ENCODE measurements at regions not wholly inside any gene's neighbourhood (a gene's known extent, or its start where the extent isn't known, plus 50 kb on each side); places are given as distances from the start of the nearest gene placed in this dataset.
"Not testable (repeated sequence)": the region's sequence is repeated elsewhere in the genome, so short reads cannot be mapped to it uniquely, and the experiment has no call there.

DNA sequence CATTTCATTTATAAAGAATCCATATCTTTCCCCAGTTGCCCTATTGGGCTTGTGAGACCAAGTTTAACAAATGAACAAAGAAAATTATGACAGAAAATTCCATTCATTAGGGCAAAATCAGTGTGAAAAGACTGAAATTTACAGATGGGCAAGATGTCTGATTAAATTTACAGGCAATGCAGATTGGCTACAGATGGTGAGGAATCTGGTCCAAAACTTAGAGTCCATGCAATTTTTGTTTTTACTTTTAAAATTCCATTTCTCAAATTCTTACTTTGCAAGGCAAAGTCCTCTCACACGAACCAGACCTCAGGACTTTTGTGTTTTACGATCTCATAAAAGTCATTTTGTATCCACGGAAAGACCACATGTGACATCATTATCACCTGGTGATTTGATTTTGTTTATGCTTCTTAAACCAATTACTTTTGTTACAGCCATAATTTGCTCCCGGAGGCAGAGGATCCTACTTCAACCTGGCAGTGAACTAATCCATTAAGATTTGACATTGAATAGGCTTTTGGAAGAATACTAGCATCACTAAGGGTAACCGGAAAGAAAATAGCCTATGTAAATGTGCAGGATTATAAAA, 843.7 kb upstream of the CHORDC1 start:
- Mint-ChIP-seq H3K4me3 (ENCODE audit: unreplicated experiment) (no peak overlapping the region), H3K27ac (ENCODE audit: unreplicated experiment) (no peak overlapping the region)

DNA sequence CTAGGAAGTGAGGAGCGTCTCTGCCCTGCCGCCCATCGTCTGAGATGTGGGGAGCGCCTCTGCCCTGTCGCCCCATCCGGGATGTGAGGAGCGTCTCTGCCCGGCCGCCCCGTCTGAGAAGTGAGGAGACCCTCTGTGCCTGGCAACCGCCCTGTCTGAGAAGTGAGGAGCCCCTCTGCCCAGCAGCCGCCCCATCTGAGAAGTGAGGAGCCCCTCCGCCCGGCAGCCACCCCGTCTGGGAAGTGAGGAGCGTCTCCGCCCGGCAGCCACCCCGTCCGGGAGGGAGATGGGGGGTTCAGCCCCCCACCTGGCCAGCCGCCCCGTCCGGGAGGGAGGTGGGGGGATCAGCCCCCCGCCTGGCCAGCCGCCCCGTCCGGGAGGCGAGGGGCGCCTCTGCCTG, 840.5 kb upstream of the CHORDC1 start:
- not testable (repeated sequence) for H3K36me3 Mint-ChIP-seq (ENCODE audit: low read depth); H3K4me1 Mint-ChIP-seq (ENCODE audit: low read depth); H3K27ac Mint-ChIP-seq (ENCODE audit: unreplicated experiment); H3K27me3 Mint-ChIP-seq (ENCODE audit: low read depth); H3K4me3 Mint-ChIP-seq (ENCODE audit: unreplicated experiment)
- H3K9me3 Mint-ChIP-seq (ENCODE audit: low read depth): peaks cover 12% of the 10 kb centered on the region
- peak; percentile 86 for DNase-seq (ENCODE audit: low spot score)

More for the DNA sequence above, 843.7 kb upstream of the CHORDC1 start:
- no peaks in the 10 kb centered on the region for H3K36me3 Mint-ChIP-seq (ENCODE audit: low read depth)
- TF ChIP-seq, protein P1, sequence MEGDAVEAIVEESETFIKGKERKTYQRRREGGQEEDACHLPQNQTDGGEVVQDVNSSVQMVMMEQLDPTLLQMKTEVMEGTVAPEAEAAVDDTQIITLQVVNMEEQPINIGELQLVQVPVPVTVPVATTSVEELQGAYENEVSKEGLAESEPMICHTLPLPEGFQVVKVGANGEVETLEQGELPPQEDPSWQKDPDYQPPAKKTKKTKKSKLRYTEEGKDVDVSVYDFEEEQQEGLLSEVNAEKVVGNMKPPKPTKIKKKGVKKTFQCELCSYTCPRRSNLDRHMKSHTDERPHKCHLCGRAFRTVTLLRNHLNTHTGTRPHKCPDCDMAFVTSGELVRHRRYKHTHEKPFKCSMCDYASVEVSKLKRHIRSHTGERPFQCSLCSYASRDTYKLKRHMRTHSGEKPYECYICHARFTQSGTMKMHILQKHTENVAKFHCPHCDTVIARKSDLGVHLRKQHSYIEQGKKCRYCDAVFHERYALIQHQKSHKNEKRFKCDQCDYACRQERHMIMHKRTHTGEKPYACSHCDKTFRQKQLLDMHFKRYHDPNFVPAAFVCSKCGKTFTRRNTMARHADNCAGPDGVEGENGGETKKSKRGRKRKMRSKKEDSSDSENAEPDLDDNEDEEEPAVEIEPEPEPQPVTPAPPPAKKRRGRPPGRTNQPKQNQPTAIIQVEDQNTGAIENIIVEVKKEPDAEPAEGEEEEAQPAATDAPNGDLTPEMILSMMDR (IDR thresholded peaks at IDR 0.05): no peak
- no peaks in the 10 kb centered on the region for H3K27me3 Mint-ChIP-seq (ENCODE audit: low read depth)
- peaks cover 3% of the 10 kb centered on the region for H3K4me1 Mint-ChIP-seq (ENCODE audit: low read depth)
- DNase-seq (ENCODE audit: low spot score): no peak
- no peaks in the 10 kb centered on the region for H3K9me3 Mint-ChIP-seq (ENCODE audit: low read depth)

DNA sequence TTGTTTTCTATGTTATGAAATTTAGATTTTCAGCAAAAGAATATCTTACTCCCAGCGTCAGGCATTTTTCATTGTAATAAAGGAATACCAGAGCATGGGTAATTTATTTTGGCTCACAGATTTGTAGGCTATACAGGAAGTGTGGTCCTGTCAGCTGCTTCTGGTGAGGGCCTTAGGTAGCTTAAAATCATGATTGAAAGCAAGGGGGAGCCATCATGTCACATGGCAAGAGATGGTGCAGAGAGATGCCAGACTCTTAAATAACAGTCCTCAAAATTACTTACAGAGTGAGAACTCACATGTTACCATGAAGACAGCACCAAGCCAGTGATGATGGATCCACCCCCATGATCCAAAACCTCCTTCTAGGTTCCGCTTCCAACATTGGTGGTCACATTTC, 825.0 kb upstream of the CHORDC1 start:
- TF ChIP-seq, protein P1 (IDR thresholded peaks at IDR 0.05): no peak
- Mint-ChIP-seq H3K9me3 (ENCODE audit: low read depth) (no peaks in the 10 kb centered on the region), H3K4me1 (ENCODE audit: low read depth) (no peaks in the 10 kb centered on the region), H3K27me3 (ENCODE audit: low read depth) (no peaks in the 10 kb centered on the region), H3K27ac (ENCODE audit: unreplicated experiment) (no peak overlapping the region), H3K4me3 (ENCODE audit: unreplicated experiment) (no peak overlapping the region), H3K36me3 (ENCODE audit: low read depth) (peaks cover 1% of the 10 kb centered on the region)
- DNase-seq (ENCODE audit: low spot score): no peak

DNA sequence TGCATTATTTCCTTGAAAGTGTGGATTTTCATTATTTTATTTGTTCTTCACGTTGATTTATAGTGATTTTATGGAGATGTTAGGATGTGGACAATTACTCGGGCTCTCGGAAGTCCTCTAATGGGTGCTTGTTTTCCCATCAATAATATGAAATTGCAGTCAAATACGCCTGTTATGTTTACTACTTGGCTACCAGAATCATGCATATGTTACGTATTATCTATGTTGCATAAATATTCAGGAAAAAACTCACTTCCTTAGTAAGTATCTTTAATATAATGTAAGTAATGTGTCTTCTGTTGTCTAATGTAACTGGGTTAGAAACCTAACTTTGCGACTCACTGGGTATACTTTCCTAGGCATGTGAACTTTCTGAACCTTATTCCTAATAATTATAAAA, 823.4 kb upstream of the CHORDC1 start:
- peaks cover 2% of the 10 kb centered on the region for H3K4me1 Mint-ChIP-seq (ENCODE audit: low read depth)
- TF ChIP-seq, protein P1 (IDR thresholded peaks at IDR 0.05): no peak
- no peaks in the 10 kb centered on the region for H3K9me3 Mint-ChIP-seq (ENCODE audit: low read depth)
- H3K36me3 Mint-ChIP-seq (ENCODE audit: low read depth): peaks cover 1% of the 10 kb centered on the region
- no peak for DNase-seq (ENCODE audit: low spot score)
- H3K27me3 Mint-ChIP-seq (ENCODE audit: low read depth): no peaks in the 10 kb centered on the region
- no peak overlapping the region for H3K4me3 Mint-ChIP-seq (ENCODE audit: unreplicated experiment)
- H3K27ac Mint-ChIP-seq (ENCODE audit: unreplicated experiment): no peak overlapping the region

DNA sequence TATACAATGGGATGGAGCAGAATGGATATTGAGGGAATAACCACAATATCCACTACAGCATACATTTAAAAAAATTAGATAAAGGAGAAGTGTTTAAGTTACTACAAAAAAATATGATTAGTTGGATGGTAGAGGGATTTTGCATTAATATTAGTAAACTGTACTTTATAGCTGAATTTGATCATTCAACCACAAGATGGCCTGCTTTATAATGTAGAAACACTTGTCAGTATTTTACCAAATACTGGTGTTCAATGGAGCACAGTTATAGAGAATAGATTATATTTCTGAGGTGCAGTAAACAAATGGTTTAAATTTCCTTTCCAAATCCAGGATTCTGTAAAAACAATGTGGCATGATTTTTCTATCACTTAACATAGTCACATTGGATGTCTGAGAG, 818.8 kb upstream of the CHORDC1 start:
- Mint-ChIP-seq H3K27me3 (ENCODE audit: low read depth) (no peaks in the 10 kb centered on the region), H3K27ac (ENCODE audit: unreplicated experiment) (no peak overlapping the region), H3K36me3 (ENCODE audit: low read depth) (no peaks in the 10 kb centered on the region), H3K4me1 (ENCODE audit: low read depth) (peaks cover 7% of the 10 kb centered on the region), H3K4me3 (ENCODE audit: unreplicated experiment) (no peak overlapping the region), H3K9me3 (ENCODE audit: low read depth) (no peaks in the 10 kb centered on the region)
- TF ChIP-seq, protein P1 (IDR thresholded peaks at IDR 0.05): peak; percentile 81
- DNase-seq (ENCODE audit: low spot score): no peak

DNA sequence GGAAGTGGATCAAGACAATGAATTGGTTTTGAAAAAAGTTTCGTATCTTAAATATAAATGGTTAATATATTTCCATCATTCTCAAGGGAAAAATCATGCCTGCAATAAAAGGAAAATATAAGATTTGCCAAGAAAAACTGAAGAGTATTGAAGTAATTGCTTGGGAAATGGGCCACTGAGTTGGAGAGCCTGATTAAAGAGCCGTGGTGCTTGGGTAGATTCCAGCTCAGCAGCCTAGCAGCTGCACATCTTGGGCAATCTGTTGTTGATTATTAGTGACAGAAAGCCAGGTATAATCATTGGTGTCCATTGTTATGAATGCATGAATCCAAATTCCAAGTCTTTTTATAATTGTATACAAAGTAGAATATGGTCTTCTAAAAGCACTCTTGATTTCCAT, 800.9 kb upstream of the CHORDC1 start:
- peaks cover 10% of the 10 kb centered on the region for H3K4me1 Mint-ChIP-seq (ENCODE audit: low read depth)

More for the DNA sequence above, 800.9 kb upstream of the CHORDC1 start:
- no peaks in the 10 kb centered on the region for H3K9me3 Mint-ChIP-seq (ENCODE audit: low read depth)
- no peak overlapping the region for H3K4me3 Mint-ChIP-seq (ENCODE audit: unreplicated experiment)
- H3K27me3 Mint-ChIP-seq (ENCODE audit: low read depth): peaks cover 2% of the 10 kb centered on the region
- no peaks in the 10 kb centered on the region for H3K36me3 Mint-ChIP-seq (ENCODE audit: low read depth)
- no peak for DNase-seq (ENCODE audit: low spot score)
- H3K27ac Mint-ChIP-seq (ENCODE audit: unreplicated experiment): no peak overlapping the region
- TF ChIP-seq, protein P1 (IDR thresholded peaks at IDR 0.05): no peak

All from chondrocyte (in vitro differentiated cells).